ENCODE measurements at regions not wholly inside any gene's neighbourhood (a gene's known extent, or its start where the extent isn't known, plus 50 kb on each side); places are given as distances from the start of the nearest gene placed in this dataset.

GRCh38 chr15:93152951-93153350 is 63.9 kb upstream of the RGMA start:
- TF ChIP-seq RAD21 (IDR thresholded peaks at IDR 0.05; ENCODE audit: low read length) (no peak), CTCF (IDR thresholded peaks at IDR 0.05) (no peak), USF2 (IDR thresholded peaks at IDR 0.05; ENCODE audit: borderline replicate concordance, low read depth, low read length) (no peak), POLR2AphosphoS5 (IDR thresholded peaks at IDR 0.05; ENCODE audit: low read depth, low read length) (no peak), ZBTB33 (IDR thresholded peaks at IDR 0.05; ENCODE audit: borderline replicate concordance, low read depth) (no peak), RCOR1 (IDR thresholded peaks at IDR 0.05; ENCODE audit: low read length) (no peak), EZH2phosphoT487 (IDR thresholded peaks at IDR 0.05; ENCODE audit: borderline replicate concordance, low read depth) (no peak), SMC3 (IDR thresholded peaks at IDR 0.05; ENCODE audit: low read depth, low read length) (no peak)

Data from SK-N-SH (cell line).